ENCODE measurements at regions not wholly inside any gene's neighbourhood (a gene's known extent, or its start where the extent isn't known, plus 50 kb on each side); places are given as distances from the start of the nearest gene placed in this dataset.

DNA sequence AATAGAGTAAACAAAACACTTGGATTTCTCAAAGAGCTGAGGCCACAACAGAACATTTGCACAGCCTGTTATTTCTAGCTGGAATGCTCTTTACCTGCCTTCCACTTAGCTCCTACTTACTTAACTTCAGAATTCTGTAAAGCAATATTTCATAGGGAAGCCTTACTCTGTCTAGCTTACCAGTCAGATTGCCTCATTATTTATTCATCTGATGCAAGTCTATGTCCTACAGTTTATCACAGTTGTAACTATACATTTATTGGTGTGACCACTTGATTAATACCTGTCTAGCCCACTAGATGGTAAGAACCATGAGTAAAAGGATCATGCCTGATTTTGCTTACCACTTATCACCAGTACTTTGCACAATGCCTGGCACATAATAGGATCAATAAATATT, 56.1 kb upstream of the ME3 start:
- H3K27ac Mint-ChIP-seq, result no peak overlapping the region
- no peaks in the 10 kb centered on the region for H3K36me3 ChIP-seq (ENCODE audit: control insufficient read depth in 2 of 2, extremely low read depth in 1 of 2, insufficient read depth in 1 of 2, low read length in 1 of 2)
- ChIA-PET CTCF (no interaction called here), POLR2A (no interaction called here)
- peaks cover 0 to 2% of the 10 kb centered on the region in 2 experiments for H3K27me3 ChIP-seq (replicated peaks in 1 of 2; ENCODE audit: control insufficient read depth in 2 of 2, extremely low read depth in 1 of 2, insufficient read depth in 2 of 2, low read length in 1 of 2)
- H3K4me1 Mint-ChIP-seq, result no peaks in the 10 kb centered on the region
- H3K27ac ChIP-seq (ENCODE audit: low read length), result no peak overlapping the region
- DNase-seq (no peak), ATAC-seq (replicated peaks in 1 of 4) (no peak)
- H3K9me3 Mint-ChIP-seq, result peaks cover 0 to 10% (median 0%) of the 10 kb centered on the region in 3 donors
- no peaks in the 10 kb centered on the region for H3K9me3 ChIP-seq
- no peak overlapping the region for H3K4me3 Mint-ChIP-seq
- H3K4me3 ChIP-seq (ENCODE audit: control insufficient read depth in 1 of 2, extremely low read depth in 1 of 2, low read length in 1 of 2), result no peak overlapping the region
- peaks cover 0 to 4% of the 10 kb centered on the region in 2 donors for H3K27me3 Mint-ChIP-seq
- no peaks in the 10 kb centered on the region for H3K4me1 ChIP-seq (ENCODE audit: control insufficient read depth in 1 of 2, extremely low read depth in 1 of 2, insufficient read depth in 2 of 2, low read length in 2 of 2)
- no peaks in the 10 kb centered on the region for H3K36me3 Mint-ChIP-seq

DNA sequence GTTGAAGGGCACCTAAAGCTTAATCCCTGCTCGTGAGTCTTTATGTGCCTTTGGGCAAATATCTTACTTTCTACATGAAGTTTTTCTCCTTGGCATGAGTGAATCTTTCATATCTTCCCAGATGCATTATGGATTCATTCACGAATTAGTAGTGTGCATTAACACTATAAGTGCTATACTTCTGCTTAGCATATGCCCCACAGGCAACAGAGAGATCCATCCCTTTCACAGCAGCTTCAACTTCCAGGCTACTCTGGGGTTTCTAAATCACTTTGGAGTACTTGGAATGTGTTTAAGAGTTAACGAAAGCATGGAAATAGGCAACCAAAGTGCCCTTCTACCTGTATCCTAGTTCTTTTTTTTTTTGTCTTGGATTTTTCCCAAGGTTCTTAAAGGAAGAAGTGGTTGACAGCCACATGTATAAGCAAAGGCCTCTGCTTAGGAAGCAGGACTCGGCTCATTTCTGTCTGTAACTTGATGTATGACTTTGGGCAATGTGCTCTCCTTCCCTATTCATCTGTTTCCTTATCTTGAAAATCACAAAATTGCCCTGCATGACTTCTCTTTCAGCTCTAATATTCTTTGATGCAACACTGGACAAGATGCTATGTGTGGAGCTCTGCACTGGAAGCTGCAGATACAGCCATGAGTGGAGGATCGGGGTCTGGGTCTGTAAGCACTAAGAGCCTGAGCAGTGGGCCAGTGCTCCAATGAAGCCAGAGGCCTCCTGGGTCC, 54.5 kb upstream of the ME3 start:
- POLR2A ChIA-PET, result no interaction called here
- Histone ChIP-seq H3K9me3 (no peaks in the 10 kb centered on the region), H3K36me3 (ENCODE audit: control insufficient read depth in 2 of 2, extremely low read depth in 1 of 2, insufficient read depth in 1 of 2, low read length in 1 of 2) (no peaks in the 10 kb centered on the region), H3K4me1 (ENCODE audit: control insufficient read depth in 1 of 2, extremely low read depth in 1 of 2, insufficient read depth in 2 of 2, low read length in 2 of 2) (no peaks in the 10 kb centered on the region), H3K27ac (ENCODE audit: low read length) (no peak overlapping the region), H3K4me3 (ENCODE audit: control insufficient read depth in 1 of 2, extremely low read depth in 1 of 2, low read length in 1 of 2) (no peak overlapping the region), H3K27me3 (replicated peaks in 1 of 2; ENCODE audit: control insufficient read depth in 2 of 2, extremely low read depth in 1 of 2, insufficient read depth in 2 of 2, low read length in 1 of 2) (peaks cover 0 to 2% of the 10 kb centered on the region in 2 experiments)
- DNase-seq (no peak), ATAC-seq (replicated peaks in 1 of 4) (no peak)
- Mint-ChIP-seq H3K27me3 (peaks cover 0 to 4% of the 10 kb centered on the region in 2 donors), H3K4me1 (no peaks in the 10 kb centered on the region), H3K4me3 (no peak overlapping the region), H3K36me3 (no peaks in the 10 kb centered on the region), H3K27ac (no peak overlapping the region), H3K9me3 (peaks cover 0 to 21% (median 2%) of the 10 kb centered on the region in 3 donors)
- 75% methylated on average over 2 of the region's 5 CpGs for WGBS (ENCODE audit: insufficient coverage)
- CTCF ChIA-PET, result interaction anchor here in 1 of 2 donors (0.7 kb wide), 2 partner anchors 53 to 579 kb away, joined by 3 read pairs; no protein-coding TSS in a partner anchor

- Mint-ChIP-seq H3K4me1 (no peaks in the 10 kb centered on the region), H3K27ac (no peak overlapping the region), H3K27me3 (peaks cover 0 to 4% of the 10 kb centered on the region in 2 donors), H3K36me3 (no peaks in the 10 kb centered on the region), H3K9me3 (peaks cover 4 to 27% (median 9%) of the 10 kb centered on the region in 3 donors), H3K4me3 (no peak overlapping the region)
- Histone ChIP-seq H3K4me3 (ENCODE audit: control insufficient read depth in 1 of 2, extremely low read depth in 1 of 2, low read length in 1 of 2) (no peak overlapping the region), H3K27me3 (replicated peaks in 1 of 2; ENCODE audit: control insufficient read depth in 2 of 2, extremely low read depth in 1 of 2, insufficient read depth in 2 of 2, low read length in 1 of 2) (peaks cover 0 to 2% of the 10 kb centered on the region in 2 experiments), H3K27ac (ENCODE audit: low read length) (no peak overlapping the region), H3K36me3 (ENCODE audit: control insufficient read depth in 2 of 2, extremely low read depth in 1 of 2, insufficient read depth in 1 of 2, low read length in 1 of 2) (no peaks in the 10 kb centered on the region), H3K4me1 (ENCODE audit: control insufficient read depth in 1 of 2, extremely low read depth in 1 of 2, insufficient read depth in 2 of 2, low read length in 2 of 2) (no peaks in the 10 kb centered on the region), H3K9me3 (no peaks in the 10 kb centered on the region)
- CTCF ChIA-PET, result interaction anchor here in 1 of 2 donors (0.7 kb wide), 1 partner anchor 53 kb away, joined by 3 read pairs; no protein-coding TSS in a partner anchor
- no CpG with 5 or more reads among the region's 2 CpGs for WGBS (ENCODE audit: insufficient coverage)
- ATAC-seq (replicated peaks in 1 of 4) (no peak), DNase-seq (no peak)
- POLR2A ChIA-PET, result no interaction called here
These were observed 53.8 kb upstream of the ME3 start for GRCh38 chr11:86726118-86726753.

DNA sequence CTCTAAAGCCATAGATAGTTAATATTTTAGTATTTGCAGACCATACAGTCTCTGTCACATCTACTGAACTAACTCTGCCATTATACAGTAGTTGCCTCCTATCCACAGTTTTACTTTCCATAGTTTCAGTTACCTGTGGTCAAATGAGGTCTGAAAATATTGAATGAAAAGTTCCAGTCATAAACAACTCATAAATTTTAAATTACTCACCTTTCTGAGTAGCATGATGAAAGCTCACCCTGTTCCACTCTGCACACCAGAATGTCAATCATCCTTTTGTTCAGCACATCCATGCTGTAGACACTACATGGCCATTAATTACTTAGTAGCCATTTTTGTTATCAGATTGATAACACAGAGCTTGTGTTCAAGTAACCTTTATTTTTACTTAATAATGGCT, 51.7 kb upstream of the ME3 start:
- Mint-ChIP-seq H3K4me3 (no peak overlapping the region), H3K36me3 (no peaks in the 10 kb centered on the region), H3K4me1 (no peaks in the 10 kb centered on the region), H3K27ac (no peak overlapping the region), H3K9me3 (peaks cover 8 to 19% (median 9%) of the 10 kb centered on the region in 3 donors), H3K27me3 (peaks cover 0 to 5% of the 10 kb centered on the region in 2 donors)
- Histone ChIP-seq H3K36me3 (ENCODE audit: control insufficient read depth in 2 of 2, extremely low read depth in 1 of 2, insufficient read depth in 1 of 2, low read length in 1 of 2) (no peaks in the 10 kb centered on the region), H3K27me3 (replicated peaks in 1 of 2; ENCODE audit: control insufficient read depth in 2 of 2, extremely low read depth in 1 of 2, insufficient read depth in 2 of 2, low read length in 1 of 2) (peaks cover 0 to 2% of the 10 kb centered on the region in 2 experiments), H3K27ac (ENCODE audit: low read length) (no peak overlapping the region), H3K4me3 (ENCODE audit: control insufficient read depth in 1 of 2, extremely low read depth in 1 of 2, low read length in 1 of 2) (no peak overlapping the region), H3K4me1 (ENCODE audit: control insufficient read depth in 1 of 2, extremely low read depth in 1 of 2, insufficient read depth in 2 of 2, low read length in 2 of 2) (no peaks in the 10 kb centered on the region), H3K9me3 (no peaks in the 10 kb centered on the region)
- POLR2A ChIA-PET, result no interaction called here
- DNase-seq (no peak), ATAC-seq (replicated peaks in 1 of 4) (no peak)
- CTCF ChIA-PET, result no interaction called here

GRCh38 chr11:86723281-86723680, 50.9 kb upstream of the ME3 start:
- Mint-ChIP-seq H3K4me1 (no peaks in the 10 kb centered on the region), H3K4me3 (no peak overlapping the region), H3K27ac (no peak overlapping the region), H3K36me3 (no peaks in the 10 kb centered on the region), H3K27me3 (peaks cover 0 to 8% of the 10 kb centered on the region in 2 donors), H3K9me3 (peaks cover 8 to 19% (median 9%) of the 10 kb centered on the region in 3 donors)
- H3K27me3 ChIP-seq (replicated peaks in 1 of 2; ENCODE audit: control insufficient read depth in 2 of 2, extremely low read depth in 1 of 2, insufficient read depth in 2 of 2, low read length in 1 of 2), result peaks cover 0 to 2% of the 10 kb centered on the region in 2 experiments
- no peak overlapping the region for H3K27ac ChIP-seq (ENCODE audit: low read length)
- no peak for DNase-seq
- no peak overlapping the region for H3K4me3 ChIP-seq (ENCODE audit: control insufficient read depth in 1 of 2, extremely low read depth in 1 of 2, low read length in 1 of 2)
- no CpG with 5 or more reads among the region's 1 CpG for WGBS (ENCODE audit: insufficient coverage)
- no peaks in the 10 kb centered on the region for H3K9me3 ChIP-seq
- ATAC-seq (replicated peaks in 1 of 4), result no peak
- no peaks in the 10 kb centered on the region for H3K4me1 ChIP-seq (ENCODE audit: control insufficient read depth in 1 of 2, extremely low read depth in 1 of 2, insufficient read depth in 2 of 2, low read length in 2 of 2)
- no peaks in the 10 kb centered on the region for H3K36me3 ChIP-seq (ENCODE audit: control insufficient read depth in 2 of 2, extremely low read depth in 1 of 2, insufficient read depth in 1 of 2, low read length in 1 of 2)
- CTCF ChIA-PET, result interaction anchor here in 1 of 2 donors (0.6 kb wide), 1 partner anchor 1036 kb away, joined by 4 read pairs; no protein-coding TSS in a partner anchor
- POLR2A ChIA-PET, result no interaction called here

GRCh38 chr11:86722748-86723147, 50.3 kb upstream of the ME3 start:
- no peak for ATAC-seq (replicated peaks in 1 of 4)
- H3K27ac ChIP-seq (ENCODE audit: low read length), result no peak overlapping the region
- ChIA-PET POLR2A (no interaction called here), CTCF (interaction anchor here in 1 of 2 donors (0.6 kb wide), 1 partner anchor 1036 kb away, joined by 4 read pairs; no protein-coding TSS in a partner anchor)
- H3K27me3 ChIP-seq (replicated peaks in 1 of 2; ENCODE audit: control insufficient read depth in 2 of 2, extremely low read depth in 1 of 2, insufficient read depth in 2 of 2, low read length in 1 of 2), result peaks cover 0 to 2% of the 10 kb centered on the region in 2 experiments
- Mint-ChIP-seq H3K4me1 (no peaks in the 10 kb centered on the region), H3K9me3 (peaks cover 8 to 19% (median 9%) of the 10 kb centered on the region in 3 donors), H3K36me3 (no peaks in the 10 kb centered on the region), H3K27ac (no peak overlapping the region), H3K4me3 (no peak overlapping the region), H3K27me3 (peaks cover 0 to 8% of the 10 kb centered on the region in 2 donors)
- H3K36me3 ChIP-seq (ENCODE audit: control insufficient read depth in 2 of 2, extremely low read depth in 1 of 2, insufficient read depth in 1 of 2, low read length in 1 of 2), result no peaks in the 10 kb centered on the region
- no peak overlapping the region for H3K4me3 ChIP-seq (ENCODE audit: control insufficient read depth in 1 of 2, extremely low read depth in 1 of 2, low read length in 1 of 2)
- DNase-seq, result no peak
- H3K9me3 ChIP-seq, result no peaks in the 10 kb centered on the region
- no peaks in the 10 kb centered on the region for H3K4me1 ChIP-seq (ENCODE audit: control insufficient read depth in 1 of 2, extremely low read depth in 1 of 2, insufficient read depth in 2 of 2, low read length in 2 of 2)
